Psoas muscle (tissue), 7 donors: ENCODE measurements at regions not wholly inside any gene's neighbourhood (a gene's known extent, or its start where the extent isn't known, plus 50 kb on each side); places are given as distances from the start of the nearest gene placed in this dataset.
A peak's percentile ranks its signal among the peaks of the same experiment; 100 is the strongest.

Experiments used
- ATAC-seq, 4 donors: fragments of 200-7000 bp; cut with Tn5 transposase; one replicate each; pipeline ENCODE4 v1.9.1; 2020; ENCODE audit warnings: moderate library complexity in 3 of 4, mild to moderate bottlenecking in 2 of 4
- DNase-seq, 2 donors: peaks; one replicate each; pipeline ENCODE4 v3.0.0-alpha.2; 2020
- H3K27ac ChIP-seq: fragments of 200-600 bp; one replicate; pipeline ENCODE4 v1.8.0; 2022
- H3K27me3 ChIP-seq, 3 donors: fragments of 200-600 bp in 1 of 3; one replicate each; pipeline versions ENCODE4 v1.6.1 to v1.8.0; 2013 to 2022; ENCODE audit warnings: low read length in 2 of 3, mild to moderate bottlenecking in 2 of 3, moderate library complexity in 1 of 3; ENCODE audit not compliant: insufficient read depth in 3 of 3
- H3K36me3 ChIP-seq, 2 donors: fragments of 200-600 bp in 1 of 2; one replicate each; pipeline versions ENCODE4 v1.6.1 to v1.8.0; 2013 to 2022; ENCODE audit warnings: low read depth in 1 of 2, mild to moderate bottlenecking in 1 of 2, moderate library complexity in 1 of 2; ENCODE audit not compliant: insufficient read depth in 1 of 2
- H3K4me1 ChIP-seq: fragments of 200-600 bp; one replicate; pipeline ENCODE4 v1.8.0; 2022
- H3K4me3 ChIP-seq: fragments of 200-600 bp; one replicate; pipeline ENCODE4 v1.8.0; 2022; ENCODE audit warnings: mild to moderate bottlenecking
- H3K9me3 ChIP-seq: fragments of 200-600 bp; one replicate; pipeline ENCODE4 v1.8.0; 2022
- CTCF ChIP-seq: fragments of 200-600 bp; IDR thresholded peaks from one replicate; pipeline ENCODE4 v1.8.0; 2022; ENCODE audit warnings: antibody characterized with exemption
- WGBS, 3 donors: extraction: QIAGEN DNeasy Blood & Tissue Kit; methylation state at CpG; one replicate each; pipeline versions ENCODE4 v1.1.6 to v1.1.7; 2013; 5-methylcytosine and 5-hydroxymethylcytosine counted together
- intact Hi-C, 2 donors: fragments of 100-400 bp; cut with DNase I; formaldehyde crosslinking; loops; one replicate each; pipeline versions ENCODE4 v1.11.0 to v1.14.2; 2022
- donor health status: healthy with polysubstance abuse.
- donor health status: DM: no; HTN: no; CAD: no; lungs with moderate emphysema.
- donor health status: Bipolar disorder and iron deficiency.
- donor health status: healthy.
- donor health status: DM: yes; HTN: yes; CAD: no.
- donor health status: DM: no; HTN: no; CAD: no.
- donor health status: DM: yes; HTN: yes; CAD: no.

DNA sequence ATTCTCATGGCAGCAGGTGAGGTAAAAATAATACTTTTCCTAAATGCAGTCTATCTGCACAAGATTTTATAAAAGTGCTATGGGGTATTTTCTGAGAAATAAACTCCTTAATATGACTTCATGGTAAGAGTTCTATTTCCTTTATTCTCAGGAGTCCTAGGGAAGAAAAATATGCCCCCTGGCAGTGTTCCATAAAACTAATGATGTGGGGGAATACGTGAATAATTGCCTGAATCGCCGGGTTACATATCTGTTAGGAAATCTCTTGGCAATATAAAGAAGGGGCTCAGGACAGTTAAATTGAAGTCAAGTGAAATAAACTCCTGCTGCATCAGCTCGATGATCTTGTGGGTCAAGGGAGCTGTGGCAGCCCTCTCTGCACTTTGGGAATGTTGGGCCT, 229.7 kb downstream of the MAFB start:
- Histone ChIP-seq H3K27ac (no peak overlapping the region), H3K4me3 (no peak overlapping the region), H3K36me3 (no peaks in the 10 kb centered on the region), H3K9me3 (no peaks in the 10 kb centered on the region), H3K27me3 (no peaks in the 10 kb centered on the region), H3K4me1 (no peaks in the 10 kb centered on the region)
- intact Hi-C loops: no loop called here
- whole genome bisulfite sequencing, 3 donors: 39 to 45% (median 44%) methylated on average over 4 of the region's 4 CpGs
- TF ChIP-seq CTCF: no peak
- no peak for ATAC-seq
- no peak for DNase-seq

- Histone ChIP-seq H3K4me3 (no peak overlapping the region), H3K27me3 (no peaks in the 10 kb centered on the region), H3K27ac (no peak overlapping the region), H3K9me3 (no peaks in the 10 kb centered on the region), H3K4me1 (no peaks in the 10 kb centered on the region), H3K36me3 (no peaks in the 10 kb centered on the region)
- 72 to 91% (median 78%) methylated on average over 3 of the region's 3 CpGs for WGBS, 3 donors
- intact Hi-C loops: no loop called here
- TF ChIP-seq CTCF: no peak
- ATAC-seq: no peak
- no peak for DNase-seq
Observed at GRCh38 chr20:40457404-40457803, 231.6 kb downstream of the MAFB start.

GRCh38 chr20:40452758-40453157, 236.3 kb downstream of the MAFB start:
- intact Hi-C loops: no loop called here
- 87 to 97% (median 97%) methylated on average over 3 of the region's 3 CpGs for WGBS, 3 donors
- no peak for ATAC-seq

GRCh38 chr20:40451552-40451951, 237.5 kb downstream of the MAFB start:
- no peaks in the 10 kb centered on the region for H3K27me3 ChIP-seq
- H3K27ac ChIP-seq: no peak overlapping the region
- H3K4me3 ChIP-seq: no peak overlapping the region
- H3K9me3 ChIP-seq: no peaks in the 10 kb centered on the region
- no peak for TF ChIP-seq CTCF
- DNase-seq: no peak
- H3K36me3 ChIP-seq: no peaks in the 10 kb centered on the region
- 54 to 74% (median 71%) methylated on average over 1 of the region's 1 CpG for WGBS, 3 donors
- intact Hi-C loops: no loop called here
- H3K4me1 ChIP-seq: no peaks in the 10 kb centered on the region
- ATAC-seq: peak in 1 of 4 donors; percentile 37

More at GRCh38 chr20:40452758-40453157, 236.3 kb downstream of the MAFB start:
- Histone ChIP-seq H3K4me3 (no peak overlapping the region), H3K36me3 (no peaks in the 10 kb centered on the region), H3K9me3 (no peaks in the 10 kb centered on the region), H3K27ac (no peak overlapping the region), H3K4me1 (no peaks in the 10 kb centered on the region), H3K27me3 (no peaks in the 10 kb centered on the region)
- no peak for TF ChIP-seq CTCF
- DNase-seq: no peak

DNA sequence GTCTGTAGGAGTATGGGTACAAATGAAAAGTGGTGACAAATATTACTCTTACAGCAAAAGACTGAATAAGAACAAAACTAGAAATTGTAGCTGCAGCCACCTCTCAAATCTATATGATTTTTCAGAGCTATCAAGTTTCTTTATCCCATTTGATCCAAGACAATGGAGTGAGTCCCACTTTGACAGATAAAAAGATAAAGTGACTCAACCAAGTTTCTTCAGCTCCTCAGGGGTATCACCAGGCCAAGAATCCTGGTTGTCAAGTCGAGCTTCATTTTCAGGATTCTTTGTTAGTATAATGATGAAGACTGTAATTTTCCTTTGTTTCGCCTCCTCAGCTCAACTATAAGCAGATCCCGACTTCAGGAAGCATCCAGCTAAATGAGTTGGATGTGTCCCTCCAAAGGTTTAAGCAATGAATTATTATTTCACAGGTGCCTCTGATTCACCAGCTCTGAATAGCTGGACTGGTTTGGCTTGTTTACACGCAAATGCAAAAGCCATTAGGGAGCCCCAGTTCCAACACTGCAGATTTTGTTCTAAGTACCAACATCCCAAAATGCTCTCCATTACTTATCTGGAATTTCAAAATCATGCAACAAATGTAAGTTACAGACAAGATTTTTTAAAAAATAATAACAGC, 238.9 kb downstream of the MAFB start:
- ATAC-seq (peak; percentile 70 to 93 (median 84)), DNase-seq (no peak)
- no peak for TF ChIP-seq CTCF
- Histone ChIP-seq H3K27me3 (no peaks in the 10 kb centered on the region), H3K4me1 (no peaks in the 10 kb centered on the region), H3K4me3 (no peak overlapping the region), H3K27ac (no peak overlapping the region), H3K36me3 (no peaks in the 10 kb centered on the region), H3K9me3 (no peaks in the 10 kb centered on the region)
- intact Hi-C loops: no loop called here
- 38 to 48% (median 43%) methylated on average over 4 of the region's 4 CpGs for WGBS, 3 donors
